HUES6 (cell line): ENCODE measurements at regions not wholly inside any gene's neighbourhood (a gene's known extent, or its start where the extent isn't known, plus 50 kb on each side); places are given as distances from the start of the nearest gene placed in this dataset.

Experiments used
- H3K27ac ChIP-seq: 2 replicates; pipeline ENCODE4 v1.7.0; 2013; ENCODE audit warnings: low read depth, mild to moderate bottlenecking, low read length, inconsistent platforms
- H3K27me3 ChIP-seq: 2 replicates; pipeline ENCODE4 v1.6.1; 2013; ENCODE audit warnings: low read length; ENCODE audit not compliant: control insufficient read depth, insufficient read depth
- H3K36me3 ChIP-seq: 2 replicates; pipeline ENCODE4 v1.6.1; 2013; ENCODE audit warnings: low read length; ENCODE audit not compliant: control insufficient read depth, insufficient read depth
- H3K4me1 ChIP-seq: 2 replicates; pipeline ENCODE4 v1.6.1; 2013; ENCODE audit warnings: low read length; ENCODE audit not compliant: control insufficient read depth, insufficient read depth
- H3K4me3 ChIP-seq: 2 replicates; pipeline ENCODE4 v1.5.1; 2013; ENCODE audit warnings: low read depth, low read length
- H3K9ac ChIP-seq: one replicate; pipeline ENCODE4 v1.6.1; 2013; ENCODE audit warnings: mild to moderate bottlenecking, low read length
- H3K9me3 ChIP-seq: 2 replicates; pipeline ENCODE4 v1.6.1; 2013; ENCODE audit warnings: low read depth, low read length; ENCODE audit not compliant: control insufficient read depth, insufficient read depth

DNA sequence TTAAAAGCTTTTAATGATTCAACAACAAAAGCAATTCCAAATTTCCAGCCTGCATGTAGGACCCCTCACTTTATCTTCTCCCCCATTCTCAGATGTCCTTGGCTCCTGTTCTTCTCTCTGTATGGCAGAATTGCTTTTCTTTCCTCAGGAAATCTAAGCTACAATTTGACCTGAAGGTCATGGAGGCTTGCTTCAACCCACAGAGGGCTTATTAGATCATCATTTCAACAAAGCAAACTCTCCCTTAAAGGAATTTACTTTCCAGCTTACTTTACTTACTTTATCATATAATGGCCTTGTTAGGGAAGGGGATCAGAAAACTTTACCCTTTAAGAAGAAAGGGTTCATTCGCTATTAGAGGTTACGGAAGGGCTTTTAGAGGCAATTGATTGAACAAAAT lies 211.5 kb downstream of the RAD51AP2 start:
- Histone ChIP-seq H3K9ac (no peak overlapping the region), H3K4me3 (no peak overlapping the region), H3K27me3 (no peaks in the 10 kb centered on the region), H3K4me1 (peaks cover 16% of the 10 kb centered on the region), H3K9me3 (no peaks in the 10 kb centered on the region), H3K36me3 (no peaks in the 10 kb centered on the region), H3K27ac (no peak overlapping the region)

DNA sequence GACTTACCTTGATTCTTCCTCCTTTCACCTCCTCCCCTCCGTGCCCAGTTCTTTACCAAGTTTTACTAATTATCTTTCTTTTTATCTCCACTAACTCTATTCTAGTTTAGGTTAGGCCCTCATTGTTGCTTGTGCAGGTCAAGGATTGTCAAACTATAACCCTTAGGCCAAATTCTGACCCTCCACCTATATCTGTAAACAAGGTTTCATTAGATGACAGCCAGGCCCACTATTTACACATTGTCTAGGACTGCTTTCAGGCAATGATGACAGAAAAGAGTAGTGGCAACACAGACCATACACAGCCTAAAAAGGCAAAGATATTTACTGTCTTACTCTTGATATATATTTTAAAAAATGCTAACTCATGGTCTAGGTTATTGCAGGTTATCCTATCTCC lies 212.0 kb downstream of the RAD51AP2 start:
- no peak overlapping the region for H3K9ac ChIP-seq
- no peaks in the 10 kb centered on the region for H3K36me3 ChIP-seq
- no peak overlapping the region for H3K27ac ChIP-seq
- H3K27me3 ChIP-seq: no peaks in the 10 kb centered on the region; the same call in 1 of the 2 replicates
- H3K9me3 ChIP-seq: no peaks in the 10 kb centered on the region
- peaks cover 18% of the 10 kb centered on the region for H3K4me1 ChIP-seq
- H3K4me3 ChIP-seq: no peak overlapping the region

DNA sequence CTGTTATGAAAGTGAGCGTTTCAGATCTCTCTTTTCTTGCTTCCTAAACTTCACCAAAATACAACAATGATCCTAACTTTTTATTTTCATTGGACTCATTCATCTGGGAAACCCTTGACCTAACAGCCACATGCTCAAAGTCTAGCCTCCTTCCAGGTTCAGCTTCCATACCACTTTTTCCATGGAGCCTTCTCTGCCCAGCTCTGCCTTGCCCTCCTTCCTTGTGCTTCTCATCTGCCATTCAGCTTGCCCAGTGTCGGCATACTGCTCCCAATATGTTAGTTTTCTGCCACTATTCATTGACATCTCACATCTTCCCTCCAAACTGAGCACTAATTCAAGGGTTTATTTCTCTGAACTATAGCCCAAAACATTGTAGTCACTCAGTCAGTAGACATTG lies 214.7 kb downstream of the RAD51AP2 start:
- no peak overlapping the region for H3K27ac ChIP-seq
- peaks cover 17% of the 10 kb centered on the region for H3K4me1 ChIP-seq
- peaks cover 12% of the 10 kb centered on the region; the same call in 1 of the 2 replicates for H3K27me3 ChIP-seq
- H3K9ac ChIP-seq: no peak overlapping the region
- no peak overlapping the region for H3K4me3 ChIP-seq
- H3K36me3 ChIP-seq: no peaks in the 10 kb centered on the region
- no peaks in the 10 kb centered on the region for H3K9me3 ChIP-seq

DNA sequence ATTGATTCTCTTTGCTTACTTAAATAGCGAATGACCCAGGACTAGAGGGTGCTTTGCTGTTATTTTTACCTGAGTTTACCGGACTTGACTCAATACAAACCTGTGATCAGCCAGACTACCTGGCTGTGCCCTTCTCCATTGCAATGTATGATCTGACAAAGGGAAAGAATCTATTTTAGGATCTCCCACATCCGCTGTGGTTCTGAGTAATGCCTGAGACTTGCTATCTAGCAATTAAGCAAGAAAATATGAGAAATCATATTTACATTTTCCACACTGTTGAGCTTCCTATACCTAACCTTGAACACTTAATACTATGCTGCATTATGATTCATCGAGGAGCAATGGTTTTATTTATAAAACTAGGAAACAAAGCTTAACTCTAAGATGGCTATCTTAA lies 215.2 kb downstream of the RAD51AP2 start:
- Histone ChIP-seq H3K9me3 (no peaks in the 10 kb centered on the region), H3K27me3 (peaks cover 12% of the 10 kb centered on the region; the same call in 1 of the 2 replicates), H3K4me3 (no peak overlapping the region), H3K27ac (no peak overlapping the region), H3K36me3 (no peaks in the 10 kb centered on the region), H3K9ac (no peak overlapping the region), H3K4me1 (peaks cover 17% of the 10 kb centered on the region)

- H3K4me1 ChIP-seq: peaks cover 17% of the 10 kb centered on the region
- H3K27me3 ChIP-seq: peaks cover 12% of the 10 kb centered on the region; the same call in 1 of the 2 replicates
- H3K9ac ChIP-seq: no peak overlapping the region
- H3K4me3 ChIP-seq: no peak overlapping the region
- no peaks in the 10 kb centered on the region for H3K36me3 ChIP-seq
- no peaks in the 10 kb centered on the region for H3K9me3 ChIP-seq
- H3K27ac ChIP-seq: no peak overlapping the region
Observed at GRCh38 chr2:17302281-17302680, 216.0 kb downstream of the RAD51AP2 start.

GRCh38 chr2:17301437-17301836 lies 216.8 kb downstream of the RAD51AP2 start:
- H3K27ac ChIP-seq: no peak overlapping the region
- peaks cover 17% of the 10 kb centered on the region for H3K4me1 ChIP-seq
- peaks cover 12% of the 10 kb centered on the region; the same call in 1 of the 2 replicates for H3K27me3 ChIP-seq
- H3K9me3 ChIP-seq: no peaks in the 10 kb centered on the region
- no peak overlapping the region for H3K9ac ChIP-seq
- H3K4me3 ChIP-seq: no peak overlapping the region
- no peaks in the 10 kb centered on the region for H3K36me3 ChIP-seq

- Histone ChIP-seq H3K9ac (no peak overlapping the region), H3K9me3 (no peaks in the 10 kb centered on the region), H3K36me3 (no peaks in the 10 kb centered on the region), H3K27ac (no peak overlapping the region), H3K4me3 (no peak overlapping the region), H3K27me3 (peaks cover 12% of the 10 kb centered on the region; the same call in 1 of the 2 replicates), H3K4me1 (peaks cover 17% of the 10 kb centered on the region)
Observed at GRCh38 chr2:17299891-17300540, 218.2 kb downstream of the RAD51AP2 start.

- no peak overlapping the region for H3K27ac ChIP-seq
- H3K4me1 ChIP-seq: peaks cover 17% of the 10 kb centered on the region
- H3K9me3 ChIP-seq: no peaks in the 10 kb centered on the region
- no peaks in the 10 kb centered on the region for H3K36me3 ChIP-seq
- no peak overlapping the region for H3K9ac ChIP-seq
- H3K4me3 ChIP-seq: no peak overlapping the region
- peaks cover 12% of the 10 kb centered on the region; the same call in 1 of the 2 replicates for H3K27me3 ChIP-seq
Observed at GRCh38 chr2:17298453-17298852, 219.8 kb downstream of the RAD51AP2 start.

DNA sequence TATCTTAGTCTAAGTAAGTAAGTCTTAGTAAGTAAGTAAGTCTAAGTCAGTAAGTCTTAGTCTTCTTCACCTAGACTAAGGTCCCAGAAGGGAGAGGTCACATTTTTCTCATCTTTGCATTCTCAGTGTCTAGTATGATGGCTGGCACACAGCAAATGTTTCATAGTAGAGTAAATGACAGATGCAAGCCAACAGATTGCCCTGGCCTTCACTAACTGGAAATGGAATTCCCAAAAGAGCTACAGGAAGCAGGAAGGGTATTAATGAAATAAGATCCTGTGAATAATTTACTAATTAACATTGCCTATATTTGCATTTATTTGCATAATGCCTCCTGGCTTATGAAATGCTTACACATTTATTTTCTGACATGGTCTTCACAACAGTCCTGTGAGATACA lies 221.6 kb downstream of the RAD51AP2 start:
- peaks cover 9% of the 10 kb centered on the region; the same call in 1 of the 2 replicates for H3K4me1 ChIP-seq
- H3K9me3 ChIP-seq: no peaks in the 10 kb centered on the region
- H3K27ac ChIP-seq: no peak overlapping the region
- peaks cover 12% of the 10 kb centered on the region; the same call in 1 of the 2 replicates for H3K27me3 ChIP-seq
- no peak overlapping the region for H3K4me3 ChIP-seq
- H3K36me3 ChIP-seq: no peaks in the 10 kb centered on the region
- no peak overlapping the region for H3K9ac ChIP-seq

DNA sequence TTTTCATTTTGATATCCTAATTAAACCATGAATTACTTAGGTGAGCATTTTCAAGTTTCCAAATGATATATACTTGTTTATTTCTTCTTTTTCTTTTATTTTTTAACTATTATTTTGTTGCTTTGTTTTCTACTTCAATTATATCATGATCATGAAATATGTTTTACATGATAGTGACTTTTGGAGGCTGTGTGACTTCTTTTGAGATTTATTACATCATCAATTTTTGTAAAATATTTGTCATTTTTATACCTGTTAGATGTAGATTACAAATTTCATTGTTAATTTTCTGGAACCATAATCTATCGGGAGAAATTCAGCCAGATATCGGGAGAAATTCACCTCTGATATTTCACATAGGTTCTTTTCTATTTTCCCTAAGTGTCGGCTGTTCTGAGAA lies 228.6 kb downstream of the RAD51AP2 start:
- no peak overlapping the region for H3K9ac ChIP-seq
- H3K4me3 ChIP-seq: no peak overlapping the region
- H3K27me3 ChIP-seq: no peaks in the 10 kb centered on the region
- no peaks in the 10 kb centered on the region for H3K36me3 ChIP-seq
- no peaks in the 10 kb centered on the region for H3K4me1 ChIP-seq
- H3K9me3 ChIP-seq: no peaks in the 10 kb centered on the region
- no peak overlapping the region for H3K27ac ChIP-seq

GRCh38 chr2:17287183-17287582 lies 231.1 kb downstream of the RAD51AP2 start:
- Histone ChIP-seq H3K4me1 (no peaks in the 10 kb centered on the region), H3K27ac (no peak overlapping the region), H3K9ac (no peak overlapping the region), H3K27me3 (no peaks in the 10 kb centered on the region), H3K9me3 (no peaks in the 10 kb centered on the region), H3K4me3 (no peak overlapping the region), H3K36me3 (no peaks in the 10 kb centered on the region)
